ENCODE measurements at regions not wholly inside any gene's neighbourhood (a gene's known extent, or its start where the extent isn't known, plus 50 kb on each side); places are given as distances from the start of the nearest gene placed in this dataset.

DNA sequence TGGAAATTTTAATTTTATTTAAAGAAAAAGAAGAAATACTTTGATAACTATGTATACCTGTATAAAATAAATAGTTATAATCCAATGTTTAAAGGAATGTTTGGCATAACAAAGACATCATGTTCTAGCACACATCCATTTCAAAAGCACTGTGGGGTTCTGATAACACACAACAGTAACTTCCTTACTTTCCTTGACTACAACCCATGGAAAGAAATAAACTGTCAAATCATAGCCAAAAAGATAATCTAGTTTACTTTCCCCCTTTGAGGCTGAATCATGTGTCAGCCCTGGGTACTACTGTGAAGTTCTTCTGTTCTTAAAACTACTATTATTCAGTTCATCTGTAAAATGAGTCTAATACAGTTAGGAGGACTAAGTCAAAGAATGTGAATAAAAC, 61.4 kb upstream of the PKIB start:
- no peak for TF ChIP-seq POLR2A (IDR thresholded peaks at IDR 0.05; ENCODE audit: low read depth, low read length)
- no peak for TF ChIP-seq POLR2AphosphoS5 (IDR thresholded peaks at IDR 0.05; ENCODE audit: low read depth, low read length)
- TF ChIP-seq TAF1 (IDR thresholded peaks at IDR 0.05; ENCODE audit: borderline replicate concordance, low read depth, low read length): no peak

Data from GM12892 (cell line).